NCI-H2081 treated with DMSO at 0.1 percent for 48 hours (cell line): ENCODE measurements at regions not wholly inside any gene's neighbourhood (a gene's known extent, or its start where the extent isn't known, plus 50 kb on each side); places are given as distances from the start of the nearest gene placed in this dataset.

Source experiments
- DNase-seq: peaks from one replicate; lab custom pipeline; 2025; lab: John Stamatoyannopoulos, UW

DNA sequence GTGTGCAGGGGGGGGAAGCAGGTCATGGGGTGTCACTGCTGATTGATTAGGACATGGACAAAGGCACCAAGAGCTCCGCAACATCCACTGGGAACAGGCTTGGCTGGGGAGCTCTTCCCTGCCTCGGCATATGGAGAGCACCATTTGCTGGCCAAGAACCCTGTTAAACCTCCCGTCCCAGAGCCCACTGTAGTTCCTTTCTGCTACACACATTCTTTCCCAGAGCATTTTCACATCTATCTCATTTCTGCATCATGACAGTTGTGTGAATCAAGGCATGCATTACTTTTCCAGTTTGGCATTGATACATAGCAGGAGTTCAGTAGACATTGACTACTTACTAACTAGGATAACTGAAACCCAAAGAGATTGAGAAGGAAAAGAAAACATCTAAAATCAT, 333.4 kb upstream of the B3GAT1 start:
- no peak for DNase-seq

DNA sequence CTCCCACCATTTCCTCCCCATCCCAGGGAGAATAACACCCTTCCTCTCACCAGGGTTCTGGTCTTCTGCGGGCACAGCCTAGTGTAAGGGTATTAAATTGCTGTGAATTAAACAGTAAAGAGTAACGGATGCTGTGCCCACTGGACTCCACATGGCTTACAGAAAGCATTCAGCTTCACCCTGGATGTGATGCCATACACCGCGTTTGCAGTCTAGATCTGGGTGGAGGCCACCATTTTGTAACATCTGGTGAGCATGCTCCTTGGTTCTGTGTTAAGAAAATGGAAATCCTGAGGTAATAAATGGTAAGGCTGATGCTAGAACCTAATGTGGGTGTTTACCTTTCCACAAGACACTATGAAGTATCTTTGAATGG, 331.8 kb upstream of the B3GAT1 start:
- no peak for DNase-seq

DNA sequence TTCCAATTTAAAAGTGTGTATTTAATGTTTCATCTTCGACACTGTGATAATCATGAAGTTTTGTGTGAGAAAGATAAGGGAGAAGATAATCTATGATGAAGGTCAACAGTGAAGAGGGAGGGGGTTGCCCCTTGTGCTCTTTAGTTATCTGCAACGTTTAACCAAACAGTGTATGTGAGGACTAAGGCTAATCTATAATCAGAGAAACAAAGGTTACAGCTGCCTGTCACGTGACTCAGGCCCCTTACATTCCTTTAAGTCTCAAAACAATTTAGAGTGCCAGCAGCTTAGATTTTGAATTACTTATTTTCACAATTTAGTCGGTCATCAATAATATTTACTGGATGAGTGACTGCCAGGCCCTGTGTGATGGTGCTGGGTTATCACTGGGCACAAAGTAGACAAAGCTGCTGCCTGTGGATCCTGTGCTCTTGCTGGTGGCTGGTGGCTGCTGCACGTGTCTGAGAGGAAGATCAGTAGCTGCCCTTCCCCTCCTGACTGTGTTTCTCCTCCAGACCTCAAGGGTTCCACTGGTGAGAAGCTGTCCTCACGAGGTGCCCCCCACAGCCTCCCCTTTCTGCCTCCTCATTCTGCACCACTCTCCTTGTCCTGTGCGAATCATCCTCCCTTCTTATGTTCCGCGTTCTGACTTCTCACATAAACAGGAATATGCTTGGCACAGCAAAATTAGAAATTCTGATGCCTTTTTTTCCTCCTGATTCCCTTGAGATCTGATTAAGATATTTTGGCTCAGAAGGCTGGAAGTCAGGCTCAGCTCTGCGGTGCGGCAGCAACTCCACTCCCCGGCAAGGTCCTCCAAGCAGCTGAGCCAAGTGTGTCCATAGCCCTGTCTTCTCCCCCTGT, 331.1 kb upstream of the B3GAT1 start:
- DNase-seq = no peak

- no peak for DNase-seq
These were observed 330.2 kb upstream of the B3GAT1 start for GRCh38 chr11:134742224-134742612.

DNA sequence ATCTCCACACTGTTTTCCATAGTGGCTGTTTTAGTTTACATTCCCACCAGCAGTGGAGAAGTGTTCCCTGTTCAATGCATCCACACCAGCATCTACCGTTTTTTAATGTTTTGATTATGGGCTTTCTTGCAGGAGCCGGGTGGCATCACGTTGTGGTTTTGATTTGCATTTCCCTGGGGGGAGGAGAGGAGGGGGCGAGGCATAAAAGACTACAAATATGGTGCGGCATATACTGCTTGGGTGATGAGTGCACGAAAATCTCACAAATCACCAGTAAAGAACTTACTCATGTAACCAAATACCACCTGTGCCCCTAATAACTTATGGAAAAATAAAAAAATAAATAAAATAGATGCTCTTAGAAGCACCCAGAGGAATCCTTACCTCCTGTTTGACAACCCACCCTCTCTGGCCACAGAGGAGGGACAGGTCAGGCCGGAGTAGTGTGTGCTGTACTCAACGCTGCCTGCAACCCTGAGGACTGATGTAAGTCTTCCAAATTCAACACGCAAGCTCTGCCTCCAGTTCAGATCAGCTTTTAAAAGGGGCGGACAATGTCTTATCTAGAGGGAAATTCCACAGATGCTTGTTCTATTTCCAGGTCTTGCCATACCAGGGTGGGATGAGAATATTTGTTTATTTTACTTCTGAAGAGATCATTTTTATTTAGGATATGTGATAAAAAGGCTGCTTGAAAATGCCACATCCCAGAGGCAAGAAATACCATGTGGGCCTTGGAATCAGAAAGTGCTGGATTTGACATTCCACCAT, 329.6 kb upstream of the B3GAT1 start:
- DNase-seq = no peak

- no peak for DNase-seq
These were observed 328.7 kb upstream of the B3GAT1 start for GRCh38 chr11:134740590-134741261.

DNA sequence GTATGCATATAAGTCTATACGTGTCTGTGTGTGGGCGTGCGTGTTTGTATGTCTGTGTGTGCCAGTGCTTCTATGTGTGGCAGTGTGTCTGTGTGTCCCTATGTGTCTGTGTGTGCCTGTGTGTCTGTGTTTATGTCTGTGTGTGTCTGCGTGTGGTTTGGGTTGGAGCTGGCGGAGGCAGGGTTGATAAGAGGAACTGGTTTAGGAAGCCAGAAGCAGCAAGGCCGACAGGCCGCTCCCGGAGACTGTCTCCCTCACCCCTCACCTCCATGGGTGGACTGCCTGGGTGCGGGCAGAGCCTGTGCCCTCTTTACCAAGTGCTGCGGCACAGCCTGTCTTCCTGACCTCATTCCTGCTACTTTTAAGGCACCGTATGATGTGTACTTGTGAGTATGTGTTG, 327.1 kb upstream of the B3GAT1 start:
- DNase-seq = no peak

- DNase-seq = no peak
These were observed 326.5 kb upstream of the B3GAT1 start for GRCh38 chr11:134738581-134738980.

DNA sequence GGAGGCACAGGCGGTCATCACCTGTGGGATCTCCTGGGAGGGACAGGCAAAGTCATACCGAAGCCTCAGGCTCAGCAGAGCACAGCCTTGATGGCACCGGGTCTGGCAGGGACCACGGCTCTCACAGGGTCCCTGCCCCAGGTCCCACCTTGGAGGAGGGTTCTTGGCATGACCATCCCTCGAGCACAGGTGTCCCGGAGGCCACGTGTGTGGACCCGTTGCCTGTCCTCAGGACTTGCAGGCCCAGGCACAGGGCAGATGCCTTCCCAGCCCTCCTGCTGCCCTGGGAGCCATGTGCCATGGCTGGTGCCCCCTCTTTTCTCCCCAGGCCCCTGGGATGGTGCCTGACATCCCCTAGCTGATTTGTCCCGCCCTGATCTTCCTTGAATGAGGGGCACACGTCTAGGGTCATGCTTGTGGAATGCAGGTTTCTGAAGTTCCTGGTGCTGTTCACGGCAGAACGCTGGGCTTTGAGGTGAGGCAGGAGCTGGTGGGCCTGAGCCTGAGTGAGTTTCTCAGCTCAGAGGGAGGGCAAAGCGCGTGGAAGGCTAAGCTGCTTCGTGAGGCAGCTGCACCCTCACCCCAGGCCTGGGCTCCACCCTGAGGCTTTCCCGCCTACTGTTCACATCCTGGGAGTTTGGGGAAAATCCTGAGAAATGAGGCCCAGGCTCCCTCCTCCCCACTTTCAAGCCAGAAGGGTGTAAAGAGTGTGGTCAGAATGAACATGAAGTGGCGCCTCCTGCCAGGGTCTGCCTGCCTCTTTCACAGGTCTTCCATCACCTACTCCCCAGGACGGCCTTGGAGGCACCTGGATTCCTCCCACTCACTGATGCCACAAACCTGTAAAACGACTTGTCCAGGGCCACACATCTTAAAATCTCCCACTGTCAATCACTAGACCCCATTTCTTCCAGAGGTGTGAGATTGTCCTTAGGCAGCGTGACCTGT, 325.8 kb upstream of the B3GAT1 start:
- no peak for DNase-seq

DNA sequence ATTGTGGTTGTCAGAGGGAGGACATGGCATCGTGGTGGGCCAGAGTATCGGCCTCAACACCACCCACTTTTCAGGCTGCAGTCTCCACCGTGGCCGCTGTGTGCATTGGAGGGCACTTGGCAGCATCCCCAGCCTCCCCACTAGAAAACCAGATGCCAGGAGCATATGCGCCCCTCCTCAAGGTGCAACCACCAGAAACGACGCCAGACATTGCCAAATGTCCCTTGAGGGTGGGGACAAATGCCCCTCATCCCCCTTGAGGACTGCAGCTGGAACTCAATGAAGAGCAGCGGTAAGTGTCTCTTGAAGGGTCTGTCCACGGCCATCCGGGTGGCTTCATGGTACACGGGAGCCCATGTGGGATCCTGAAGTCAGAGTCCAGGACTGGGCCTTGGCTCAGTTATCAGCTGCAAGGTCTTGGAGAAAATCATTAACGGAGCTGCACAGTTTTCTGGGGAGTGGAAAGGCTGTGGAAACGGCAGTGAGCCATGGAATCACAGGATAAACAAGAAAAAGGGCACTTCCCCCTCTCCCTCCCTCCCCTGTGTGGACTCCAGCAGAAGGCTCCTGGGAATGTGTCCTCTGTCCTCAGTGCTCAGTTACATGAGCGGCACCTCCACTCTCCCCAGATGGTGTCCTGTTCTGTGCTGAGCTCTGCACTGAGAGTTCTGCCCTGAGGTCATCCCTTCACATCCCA, 324.4 kb upstream of the B3GAT1 start:
- DNase-seq = no peak

GRCh38 chr11:134734894-134735293, 322.9 kb upstream of the B3GAT1 start:
- no peak for DNase-seq

- no peak for DNase-seq
These were observed 322.3 kb upstream of the B3GAT1 start for GRCh38 chr11:134734141-134734845.

DNA sequence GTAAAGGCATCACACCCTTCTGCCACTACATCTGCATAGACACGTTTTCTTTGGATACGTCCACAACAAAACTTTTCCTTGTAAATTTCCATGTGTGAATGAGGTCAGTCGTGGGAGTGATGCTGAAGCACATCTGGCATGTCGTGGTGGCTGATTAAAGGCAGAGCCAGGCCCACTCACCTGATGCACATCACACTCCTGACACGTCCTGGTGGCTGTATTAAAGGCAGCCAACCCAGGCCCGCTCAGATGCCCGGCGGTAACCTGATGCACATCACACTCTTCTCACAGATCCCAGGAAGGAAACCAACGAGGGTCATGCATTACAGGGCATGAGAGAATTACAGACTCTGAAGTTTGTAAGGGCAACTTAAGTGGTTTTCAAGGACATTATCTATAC, 321.6 kb upstream of the B3GAT1 start:
- no peak for DNase-seq

- no peak for DNase-seq
These were observed 319.3 kb upstream of the B3GAT1 start for GRCh38 chr11:134731213-134731961.

DNA sequence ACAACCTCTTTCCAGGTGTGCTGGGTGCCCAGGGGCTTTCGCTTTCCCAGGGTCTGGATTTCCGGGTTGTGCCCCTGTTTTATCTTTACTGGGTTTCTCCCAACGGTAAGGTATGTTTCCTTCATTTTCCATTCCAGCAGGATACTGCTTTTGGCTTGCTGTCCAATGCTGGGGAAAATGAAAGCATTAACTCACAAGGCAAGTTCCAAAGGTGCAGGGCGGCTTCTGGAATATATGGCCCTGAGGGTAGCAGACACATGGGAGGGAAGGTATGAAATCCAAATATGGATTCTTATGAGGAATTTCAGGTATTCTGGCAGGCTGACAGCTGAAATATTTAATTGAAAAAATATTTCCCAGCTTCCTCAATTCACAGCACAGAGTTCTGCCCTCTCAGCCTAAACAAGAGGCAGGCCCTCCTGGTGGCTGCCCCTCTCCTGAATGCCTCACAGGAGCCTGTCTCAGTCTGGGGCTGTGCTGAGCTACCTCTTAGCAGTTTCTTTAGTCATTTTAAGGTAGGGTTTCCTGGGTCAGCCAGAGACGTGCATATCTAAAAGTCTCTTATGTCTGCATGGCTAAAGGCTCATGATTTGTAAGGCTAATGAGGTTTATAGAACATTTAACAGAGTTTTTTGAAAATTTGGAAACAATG, 318.6 kb upstream of the B3GAT1 start:
- no peak for DNase-seq

GRCh38 chr11:134730101-134730500, 318.1 kb upstream of the B3GAT1 start:
- no peak for DNase-seq

- DNase-seq = no peak
These were observed 316.1 kb upstream of the B3GAT1 start for GRCh38 chr11:134728186-134728585.

DNA sequence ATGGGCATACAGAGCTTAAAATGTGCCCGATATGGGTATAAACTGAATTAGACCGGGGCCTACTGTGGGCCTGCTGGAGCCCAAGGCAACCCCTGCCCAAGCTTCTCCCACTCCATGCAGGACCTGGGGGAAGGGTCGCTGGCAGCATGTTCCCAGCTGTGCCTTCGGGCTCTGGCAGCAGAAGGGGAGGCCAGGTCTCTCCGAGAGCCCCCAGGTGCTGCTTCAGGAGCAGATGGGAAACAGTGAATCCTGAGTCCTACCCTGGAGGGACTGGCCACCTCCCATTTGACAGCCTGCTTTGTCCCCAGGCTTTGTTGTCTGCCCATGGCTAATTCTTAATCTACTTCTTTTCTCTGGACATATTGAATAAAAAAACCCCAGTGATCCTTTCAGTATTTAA, 315.6 kb upstream of the B3GAT1 start:
- DNase-seq = no peak

GRCh38 chr11:134727204-134727603, 315.2 kb upstream of the B3GAT1 start:
- DNase-seq = no peak
